ENCODE measurements at regions not wholly inside any gene's neighbourhood (a gene's known extent, or its start where the extent isn't known, plus 50 kb on each side); places are given as distances from the start of the nearest gene placed in this dataset.

- TF ChIP-seq CTCF (IDR thresholded peaks at IDR 0.05): no peak
- no peak for TF ChIP-seq POLR2A (IDR thresholded peaks at IDR 0.05)
These were observed 294.7 kb upstream of the ZC3H12C start for GRCh38 chr11:109798521-109798920.
